HepG2 (cell line): ENCODE measurements at regions not wholly inside any gene's neighbourhood (a gene's known extent, or its start where the extent isn't known, plus 50 kb on each side); places are given as distances from the start of the nearest gene placed in this dataset.

Experiments used
- ATAC-seq: fragments of 200-7000 bp; cut with Tn5 transposase; 3 replicates; pipeline ENCODE4 v1.9.1; 2020; ENCODE audit warnings: mild to moderate bottlenecking, moderate library complexity
- BruUV-seq: library from RNA; stranded (reverse); fragments of 400-500 nt; replicated peaks from 2 replicates; lab custom pipeline; 2021; lab: Mats Ljungman, UMichigan
- CTCF ChIA-PET: fragments of 300-600 bp; formaldehyde crosslinking; extraction: SDS; loops from one replicate; lab custom pipeline; 2021; ENCODE audit warnings: low total read pairs, inconsistent platforms, low intra/inter-chr PET ratio; lab: Yijun Ruan, JAX
- POLR2A ChIA-PET: fragments of 350-600 bp; sonication (Branson Sonifier 250); formaldehyde crosslinking; loops from one replicate; lab custom pipeline; 2020; ENCODE audit warnings: antibody characterized with exemption, inconsistent platforms; lab: Yijun Ruan, JAX
- DNase-seq: peaks from one replicate; pipeline ENCODE4 v3.0.0-alpha.2; 2015; ENCODE audit warnings: low spot score
- FAIRE-seq: peaks from 3 replicates; lab custom pipeline; 2011; peaks lifted over from hg19 to GRCh38; lab: Jason Lieb, UNC
- H2AFZ ChIP-seq: one replicate; pipeline ENCODE4 v1.6.1; 2011; ENCODE audit warnings: low read length, inconsistent platforms
- H3K27ac ChIP-seq: fragments of 300-600 bp; 3 replicates; pipeline ENCODE4 v1.8.0; 2011; ENCODE audit warnings: mixed run types, mild to moderate bottlenecking, mixed read lengths, low read length, inconsistent platforms; ENCODE audit not compliant: insufficient read depth; ENCODE audit errors: extremely low read length
- H3K27me3 ChIP-seq, 2 experiments: fragments of 200-600 bp in 1 of 2; 2 replicates in 1 of 2; 3 replicates in 1 of 2; pipeline versions ENCODE4 v1.6.0 to v1.8.0; 2011; ENCODE audit warnings: low read length in 2 of 2, mild to moderate bottlenecking in 2 of 2, moderate library complexity in 2 of 2, inconsistent platforms in 1 of 2; ENCODE audit not compliant: insufficient read depth in 2 of 2, control insufficient read depth in 1 of 2
- H3K36me3 ChIP-seq, 2 experiments: fragments of 200-600 bp in 1 of 2; replicated peaks in 1 of 2; 2 replicates in 1 of 2; 3 replicates in 1 of 2; pipeline versions ENCODE4 v1.5.1 to v1.8.0; 2011; ENCODE audit warnings: low read length in 2 of 2, inconsistent platforms in 1 of 2; ENCODE audit not compliant: insufficient read depth in 2 of 2, control insufficient read depth in 1 of 2
- H3K4me1 ChIP-seq: 2 replicates; pipeline ENCODE4 v1.5.1; 2012; ENCODE audit warnings: low read length, inconsistent platforms; ENCODE audit not compliant: insufficient read depth
- H3K4me2 ChIP-seq: 2 replicates; pipeline ENCODE4 v1.6.0; 2011; ENCODE audit warnings: low read depth, low read length, inconsistent platforms
- H3K4me3 ChIP-seq, 3 experiments: fragments of 200-600 bp in 1 of 3; sonication (generic), shearing (Covaris generic) in 1 of 3; replicated peaks in 1 of 3; 2 replicates each; pipeline ENCODE4 v1.5.1; 2011 to 2016; ENCODE audit warnings: low read length in 3 of 3, inconsistent platforms in 2 of 3, low read depth in 2 of 3, mild to moderate bottlenecking in 2 of 3, control low read depth in 1 of 3, mixed read lengths in 1 of 3; ENCODE audit not compliant: insufficient read depth in 1 of 3
- H3K79me2 ChIP-seq: one replicate; pipeline ENCODE4 v1.6.1; 2011; ENCODE audit warnings: low read length, inconsistent platforms; ENCODE audit not compliant: insufficient read depth
- H3K9ac ChIP-seq: 2 replicates; pipeline ENCODE4 v1.6.0; 2011; ENCODE audit warnings: mild to moderate bottlenecking, low read depth, low read length, inconsistent platforms; ENCODE audit not compliant: insufficient read depth
- H3K9me3 ChIP-seq: 2 replicates; pipeline ENCODE4 v1.5.1; 2012; ENCODE audit warnings: mild to moderate bottlenecking, low read length
- H4K20me1 ChIP-seq: 2 replicates; pipeline ENCODE4 v1.6.0; 2011; ENCODE audit warnings: inconsistent platforms, mild to moderate bottlenecking, low read length, moderate library complexity; ENCODE audit not compliant: insufficient read depth
- CHD2 ChIP-seq: IDR thresholded peaks from 2 replicates; pipeline ENCODE4 v1.6.1; 2011; ENCODE audit warnings: low read depth, low read length, improper control_type of control experiment
- FLYWCH1 ChIP-seq: sonication (generic); formaldehyde crosslinking; IDR thresholded peaks from 2 replicates; pipeline ENCODE4 v1.8.1; 2023; ENCODE audit warnings: mild to moderate bottlenecking, missing genetic modification reagents
- HDAC6 ChIP-seq: fragments of 200-600 bp; sonication (generic); IDR thresholded peaks from 2 replicates; pipeline ENCODE4 v1.7.0; 2017; ENCODE audit warnings: mild to moderate bottlenecking, antibody characterized with exemption, low read length, low read depth
- HNRNPL ChIP-seq: fragments of 200-400 bp; formaldehyde crosslinking; IDR thresholded peaks from 2 replicates; pipeline ENCODE4 v1.6.1; 2017; ENCODE audit warnings: mild to moderate bottlenecking, low read depth, low read length
- JARID2 ChIP-seq: sonication (generic); formaldehyde crosslinking; IDR thresholded peaks from 2 replicates; pipeline ENCODE4 v1.8.1; 2023; ENCODE audit warnings: missing genetic modification reagents, inconsistent platforms; ENCODE audit not compliant: insufficient replicate concordance
- MBD4 ChIP-seq: IDR thresholded peaks from 2 replicates; pipeline ENCODE4 v1.6.1; 2012; ENCODE audit warnings: low read length, inconsistent platforms, borderline replicate concordance
- MEIS2 ChIP-seq: sonication (generic); formaldehyde crosslinking; IDR thresholded peaks from 2 replicates; pipeline ENCODE4 v1.9.0; 2021; ENCODE audit warnings: mild to moderate bottlenecking, missing genetic modification reagents
- PITX1 ChIP-seq: sonication (generic); formaldehyde crosslinking; IDR thresholded peaks from 2 replicates; pipeline ENCODE4 v1.5.1; 2020; ENCODE audit warnings: mild to moderate bottlenecking, missing genetic modification reagents
- SMAD1 ChIP-seq: sonication (generic); formaldehyde crosslinking; IDR thresholded peaks from 2 replicates; pipeline ENCODE4 v1.4.0; 2020; ENCODE audit warnings: missing genetic modification reagents, low read depth, mild to moderate bottlenecking, borderline replicate concordance
- TCF7 ChIP-seq: sonication (generic); IDR thresholded peaks from 2 replicates; pipeline ENCODE4 v1.6.1; 2016; ENCODE audit warnings: antibody characterized with exemption, low read depth
- TMF1 ChIP-seq: sonication (generic); formaldehyde crosslinking; IDR thresholded peaks from 2 replicates; pipeline ENCODE4 v1.8.1; 2022; ENCODE audit warnings: low read depth, missing genetic modification reagents
- XRCC5 ChIP-seq: fragments of 200-400 bp; formaldehyde crosslinking; optimal IDR thresholded peaks from 2 replicates; pipeline ENCODE3; 2017; ENCODE audit warnings: mild to moderate bottlenecking, low read length
- YY1 ChIP-seq: IDR thresholded peaks from 2 replicates; pipeline ENCODE4 v1.6.1; 2011; ENCODE audit warnings: low read length, low read depth, moderate library complexity, mild to moderate bottlenecking; ENCODE audit not compliant: insufficient read depth, insufficient replicate concordance
- ZBTB43 ChIP-seq: sonication (generic); formaldehyde crosslinking; conservative IDR thresholded peaks from 2 replicates; pipeline ENCODE4 v1.4.0; 2020; ENCODE audit warnings: missing genetic modification reagents
- ZNF138 ChIP-seq: sonication (generic); formaldehyde crosslinking; IDR thresholded peaks from 2 replicates; pipeline ENCODE4 v1.5.0; 2020; ENCODE audit warnings: mild to moderate bottlenecking, low read depth, missing genetic modification reagents
- ZNF746 ChIP-seq: sonication (generic); formaldehyde crosslinking; IDR thresholded peaks from 2 replicates; pipeline ENCODE4 v1.8.0; 2022; ENCODE audit warnings: mild to moderate bottlenecking, missing genetic modification reagents
- ZSCAN9 ChIP-seq: IDR thresholded peaks from 2 replicates; pipeline ENCODE4 v1.6.1; 2016; ENCODE audit warnings: borderline replicate concordance
- ZUFSP ChIP-seq: sonication (generic); formaldehyde crosslinking; IDR thresholded peaks from 2 replicates; pipeline ENCODE4 v1.9.0; 2021; ENCODE audit warnings: missing genetic modification reagents, mild to moderate bottlenecking, borderline replicate concordance
- WGBS: methylation state at CpG from one replicate; pipeline ENCODE4 v1.1.6; 2017; ENCODE audit warnings: low lambda C conversion rate; 5-methylcytosine and 5-hydroxymethylcytosine counted together
- in situ Hi-C: cut with HindIII; loops from 2 replicates; pipeline ENCODE4 v1.10.0; 2017; ENCODE audit warnings: low pct_unique_long_range_greater_than_20kb; ENCODE audit not compliant: extremely low pct_ligation_motif_present
- intact Hi-C: fragments of 100-400 bp; cut with micrococcal nuclease; formaldehyde crosslinking; loops from one replicate; pipeline ENCODE4 v1.10.0; 2022; ENCODE audit not compliant: unreplicated experiment

DNA sequence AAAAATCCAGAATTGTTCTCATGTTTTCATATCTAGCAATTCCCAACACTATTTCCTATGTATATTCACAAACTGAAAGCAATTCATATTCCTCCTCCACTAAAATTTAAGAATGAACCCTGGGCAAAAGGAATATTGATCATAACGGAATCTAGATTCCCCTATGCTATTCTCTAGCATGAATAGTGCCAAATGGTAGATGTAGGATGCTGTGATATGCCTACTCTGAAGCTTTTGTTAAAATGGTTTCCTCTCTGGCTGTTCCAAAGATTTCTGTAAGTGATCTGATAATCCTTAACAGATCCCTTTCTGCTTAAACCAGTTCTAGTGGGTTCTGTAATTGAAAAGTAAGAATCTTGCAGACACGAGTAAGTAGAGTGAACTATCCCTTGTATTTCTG lies 298.0 kb upstream of the TANK start:
- H3K4me1 ChIP-seq, result no peaks in the 10 kb centered on the region
- no peaks in the 10 kb centered on the region for H3K36me3 ChIP-seq
- 0% methylated on average over 2 of the region's 2 CpGs for WGBS
- no peak overlapping the region for H2AFZ ChIP-seq
- H3K27ac ChIP-seq, result no peak overlapping the region
- no peak overlapping the region for H3K9ac ChIP-seq
- ChIA-PET POLR2A (no interaction called here), CTCF (no interaction called here)
- no peaks in the 10 kb centered on the region for H3K79me2 ChIP-seq
- H4K20me1 ChIP-seq, result no peaks in the 10 kb centered on the region
- H3K4me3 ChIP-seq, result no peak overlapping the region
- BruUV-seq, result no TSS peak
- no peaks in the 10 kb centered on the region for H3K9me3 ChIP-seq
- DNase-seq, result no peak
- no peak for FAIRE-seq
- in situ Hi-C loops (no loop called here), intact Hi-C loops (no loop called here)
- ATAC-seq, result no peak
- H3K27me3 ChIP-seq, result no peaks in the 10 kb centered on the region
- TF ChIP-seq TCF7 (no peak), YY1 (no peak), ZSCAN9 (CRISPR knock-in tag) (no peak), MEIS2 (CRISPR knock-in tag) (no peak), ZBTB43 (no peak), HDAC6 (no peak), MBD4 (no peak), CHD2 (no peak)
- no peak overlapping the region for H3K4me2 ChIP-seq

DNA sequence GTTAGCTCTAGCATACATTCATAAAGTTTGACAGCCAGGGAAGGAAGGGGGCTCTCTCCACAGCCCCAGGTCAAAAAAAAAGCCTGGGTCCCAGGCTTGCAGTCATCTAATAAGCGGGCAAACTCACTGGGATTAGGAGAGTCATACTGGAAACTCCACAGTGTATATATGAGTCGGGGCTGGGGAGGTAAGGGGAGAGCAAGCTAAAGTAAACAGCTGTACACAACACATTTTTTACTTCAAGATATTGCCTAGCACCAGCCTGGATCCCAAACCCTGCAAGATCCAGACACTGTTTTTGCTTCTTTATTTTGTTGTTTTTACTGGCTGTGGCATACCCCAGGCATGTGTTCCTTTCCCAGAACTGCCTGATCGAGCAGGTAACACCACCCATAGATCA lies 291.3 kb upstream of the TANK start:
- ChIA-PET POLR2A (no interaction called here), CTCF (no interaction called here)
- 2% methylated on average over 3 of the region's 3 CpGs for WGBS
- no peak overlapping the region for H3K4me2 ChIP-seq
- FAIRE-seq (no peak), ATAC-seq (no peak), DNase-seq (no peak)
- no peak overlapping the region for H3K9ac ChIP-seq
- no peaks in the 10 kb centered on the region for H4K20me1 ChIP-seq
- H3K27me3 ChIP-seq, result no peaks in the 10 kb centered on the region
- no peaks in the 10 kb centered on the region for H3K9me3 ChIP-seq
- no peaks in the 10 kb centered on the region for H3K36me3 ChIP-seq
- no TSS peak for BruUV-seq
- no peaks in the 10 kb centered on the region for H3K79me2 ChIP-seq
- intact Hi-C loops (loop anchor here (5.0 kb wide), 1 partner anchor 1472 kb away; no protein-coding TSS in a partner anchor), in situ Hi-C loops (no loop called here)
- no peaks in the 10 kb centered on the region for H3K4me1 ChIP-seq
- H3K4me3 ChIP-seq, result no peak overlapping the region
- H3K27ac ChIP-seq, result no peak overlapping the region
- H2AFZ ChIP-seq, result no peak overlapping the region
- no peak for TF ChIP-seq ZNF138 (CRISPR knock-in tag)
- TF ChIP-seq FLYWCH1 (CRISPR knock-in tag), result no peak
- TF ChIP-seq ZUFSP (CRISPR knock-in tag), result no peak
- TF ChIP-seq ZNF746 (CRISPR knock-in tag), result no peak
- no peak for TF ChIP-seq XRCC5
- TF ChIP-seq PITX1 (CRISPR knock-in tag), result no peak
- TF ChIP-seq HNRNPL, result no peak
- TF ChIP-seq JARID2, result no peak
- TF ChIP-seq SMAD1 (CRISPR knock-in tag), result no peak
- TF ChIP-seq TMF1 (CRISPR knock-in tag), result no peak
